ENCODE measurements at regions not wholly inside any gene's neighbourhood (a gene's known extent, or its start where the extent isn't known, plus 50 kb on each side); places are given as distances from the start of the nearest gene placed in this dataset.

GRCh38 chr21:9758141-9758540 is 763.2 kb upstream of the TPTE start:
- TF ChIP-seq CTCF (IDR thresholded peaks at IDR 0.05; ENCODE audit: insufficient read depth, low read length) (no peak), GABPA (IDR thresholded peaks at IDR 0.05; ENCODE audit: low read depth) (no peak), POLR2AphosphoS5 (IDR thresholded peaks at IDR 0.05; ENCODE audit: low read depth) (no peak), REST (IDR thresholded peaks at IDR 0.05; ENCODE audit: insufficient replicate concordance, low read depth) (no peak), SPI1 (IDR thresholded peaks at IDR 0.05; ENCODE audit: borderline replicate concordance, low read depth) (no peak)

All from HL-60 (cell line).